GM12873 (cell line): ENCODE measurements at regions not wholly inside any gene's neighbourhood (a gene's known extent, or its start where the extent isn't known, plus 50 kb on each side); places are given as distances from the start of the nearest gene placed in this dataset.

ENCODE experiments used
- TF ChIP-seq, protein P1 (sequence below): IDR thresholded peaks from 2 replicates; pipeline ENCODE4 v1.5.1; 2012; ENCODE audit warnings: low read depth, mild to moderate bottlenecking, moderate library complexity, low read length, control low read depth; ENCODE audit not compliant: insufficient read depth; ENCODE audit errors: missing control alignments

DNA sequence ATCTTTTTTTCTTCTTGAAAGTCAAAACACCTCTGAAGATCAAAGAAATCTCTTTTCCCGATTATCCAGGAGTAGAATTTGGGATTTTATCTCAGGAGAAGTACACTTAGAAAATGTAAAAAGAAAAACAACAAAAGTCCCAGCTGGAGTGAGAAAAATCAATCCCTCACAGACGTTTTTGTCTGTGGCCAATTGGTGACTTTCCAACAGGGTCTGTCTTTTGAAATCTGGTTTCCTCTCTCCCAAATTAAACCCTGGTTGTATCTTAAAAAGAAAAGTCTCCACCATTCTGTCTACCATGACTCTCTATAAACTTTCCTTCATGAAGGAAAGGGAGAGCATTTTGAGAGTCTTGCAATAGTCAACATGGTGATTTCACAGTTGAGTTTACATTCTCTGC is 88.1 kb downstream of the DACT1 start:
- TF ChIP-seq, protein P1, sequence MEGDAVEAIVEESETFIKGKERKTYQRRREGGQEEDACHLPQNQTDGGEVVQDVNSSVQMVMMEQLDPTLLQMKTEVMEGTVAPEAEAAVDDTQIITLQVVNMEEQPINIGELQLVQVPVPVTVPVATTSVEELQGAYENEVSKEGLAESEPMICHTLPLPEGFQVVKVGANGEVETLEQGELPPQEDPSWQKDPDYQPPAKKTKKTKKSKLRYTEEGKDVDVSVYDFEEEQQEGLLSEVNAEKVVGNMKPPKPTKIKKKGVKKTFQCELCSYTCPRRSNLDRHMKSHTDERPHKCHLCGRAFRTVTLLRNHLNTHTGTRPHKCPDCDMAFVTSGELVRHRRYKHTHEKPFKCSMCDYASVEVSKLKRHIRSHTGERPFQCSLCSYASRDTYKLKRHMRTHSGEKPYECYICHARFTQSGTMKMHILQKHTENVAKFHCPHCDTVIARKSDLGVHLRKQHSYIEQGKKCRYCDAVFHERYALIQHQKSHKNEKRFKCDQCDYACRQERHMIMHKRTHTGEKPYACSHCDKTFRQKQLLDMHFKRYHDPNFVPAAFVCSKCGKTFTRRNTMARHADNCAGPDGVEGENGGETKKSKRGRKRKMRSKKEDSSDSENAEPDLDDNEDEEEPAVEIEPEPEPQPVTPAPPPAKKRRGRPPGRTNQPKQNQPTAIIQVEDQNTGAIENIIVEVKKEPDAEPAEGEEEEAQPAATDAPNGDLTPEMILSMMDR = no peak

DNA sequence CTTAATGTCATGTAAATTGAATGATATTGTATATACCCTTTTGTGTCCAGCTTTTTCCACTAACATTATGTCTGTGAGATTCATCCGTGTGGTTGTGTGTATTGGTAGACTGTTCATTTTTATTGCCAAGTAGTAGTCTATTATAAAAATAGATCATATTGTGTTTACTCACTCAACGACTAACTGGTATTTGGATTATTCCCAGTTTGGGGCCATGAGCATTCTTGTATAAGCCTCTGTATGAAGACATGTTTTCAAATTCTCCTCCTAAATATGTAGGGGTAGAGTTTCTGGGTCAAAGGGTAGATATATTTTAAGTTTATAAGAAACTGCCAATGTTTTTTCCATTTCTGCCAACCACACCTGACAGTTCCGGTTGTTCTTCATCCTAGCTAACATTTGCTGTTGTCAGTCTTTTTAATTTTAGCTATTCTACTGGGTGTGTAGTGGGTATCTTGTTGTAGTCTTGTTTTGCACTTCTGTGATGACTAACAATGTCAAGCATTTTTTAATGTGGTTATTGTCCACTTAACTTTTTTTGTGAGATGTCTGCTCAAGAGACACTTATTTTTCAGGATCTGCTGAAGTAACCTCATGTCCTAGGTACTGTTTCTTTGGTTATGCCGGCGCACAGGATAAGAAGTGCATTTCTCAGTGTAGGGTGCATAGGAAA is 93.2 kb downstream of the DACT1 start:
- TF ChIP-seq, protein P1 = no peak

DNA sequence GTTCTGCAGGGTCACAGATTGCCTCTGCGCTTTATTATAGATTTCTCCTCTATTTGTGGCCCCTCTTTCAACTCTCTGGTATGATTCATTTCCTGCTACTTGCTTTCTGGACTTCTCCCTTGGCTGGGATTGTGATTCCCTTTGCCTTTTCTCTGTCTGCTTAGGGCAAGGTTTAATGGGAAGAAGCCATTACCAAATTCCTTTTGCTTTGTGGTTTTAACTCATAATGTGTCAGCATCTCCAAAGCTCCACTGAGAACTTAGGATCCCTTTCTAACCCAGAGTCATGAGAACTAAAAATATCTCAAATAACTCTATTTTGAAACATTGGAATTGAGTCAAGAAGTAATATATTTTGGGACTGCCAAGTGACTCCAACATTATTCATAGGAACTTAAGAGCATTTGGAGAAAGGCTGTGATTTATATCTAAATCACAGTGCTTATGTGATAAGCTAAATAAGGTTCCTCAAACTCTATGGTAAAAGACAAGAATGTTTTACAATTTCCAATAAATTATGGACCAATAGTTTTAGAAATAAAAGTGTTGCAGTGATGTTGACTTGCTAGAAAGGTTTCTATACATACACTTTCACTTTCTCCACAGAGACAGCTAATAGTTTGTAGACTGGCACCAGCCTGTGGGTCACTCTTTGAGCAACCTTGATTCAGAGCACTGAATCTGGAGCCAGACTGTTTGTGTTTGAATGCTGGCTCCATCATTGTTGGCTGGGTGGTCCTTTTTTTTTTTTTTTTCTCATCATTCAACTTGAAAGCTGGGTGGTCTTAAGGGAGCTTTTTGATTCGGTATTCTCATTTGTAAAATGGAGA is 93.9 kb downstream of the DACT1 start:
- TF ChIP-seq, protein P1 = no peak

DNA sequence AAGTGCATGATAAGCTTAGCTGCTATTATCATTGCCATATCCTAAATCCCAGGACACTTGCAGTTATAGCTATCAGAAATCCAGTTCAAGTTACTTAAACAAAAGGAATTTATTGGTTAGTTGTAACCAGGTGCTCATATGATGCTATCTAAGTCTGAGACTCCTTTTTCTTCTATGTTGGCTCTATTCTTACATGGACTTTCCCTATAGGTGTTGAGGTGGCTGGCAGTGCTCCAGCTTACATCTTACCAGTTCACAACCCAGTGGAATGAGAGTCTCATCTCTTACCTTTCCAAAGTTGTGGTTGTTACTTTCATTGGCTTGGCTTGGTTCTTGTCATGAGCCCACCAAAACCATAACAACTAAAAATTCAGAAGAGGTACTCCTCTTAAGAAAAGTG is 94.6 kb downstream of the DACT1 start:
- TF ChIP-seq, protein P1 = no peak

DNA sequence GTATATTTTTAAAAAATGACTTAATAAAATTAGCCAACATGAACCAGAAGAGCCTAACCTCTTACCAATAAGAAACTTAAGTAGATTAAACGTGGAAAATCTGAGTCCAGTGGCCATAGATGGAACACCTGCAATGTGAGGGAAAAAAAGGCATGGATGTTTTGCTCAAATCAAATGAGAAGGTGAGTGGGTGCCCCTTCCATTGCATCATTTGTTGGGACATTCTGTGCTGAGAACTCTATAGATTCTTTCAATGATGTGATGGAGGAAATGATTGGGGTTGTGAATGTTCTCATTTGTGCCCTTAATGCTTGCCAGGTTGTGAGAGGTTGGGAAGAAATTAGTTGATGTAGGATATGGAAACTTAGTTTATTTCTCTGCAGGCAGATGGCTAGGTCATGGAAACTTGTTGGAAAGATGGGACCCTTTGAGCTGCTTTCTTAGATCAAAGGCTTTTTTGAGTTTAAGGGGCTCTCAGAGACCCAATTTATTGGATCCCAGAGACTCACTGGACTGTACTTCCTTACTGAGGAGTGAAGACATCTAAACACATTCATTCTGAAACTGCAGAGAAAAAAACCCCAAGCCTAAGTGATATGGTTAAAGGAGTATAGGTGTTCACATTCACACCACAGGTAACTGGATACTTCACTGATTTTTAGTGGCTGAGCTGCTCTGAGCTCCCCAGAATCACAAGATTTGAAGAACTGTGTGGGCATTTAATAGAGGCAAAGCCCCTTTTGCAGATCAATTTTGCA is 95.9 kb downstream of the DACT1 start:
- TF ChIP-seq, protein P1 = no peak

DNA sequence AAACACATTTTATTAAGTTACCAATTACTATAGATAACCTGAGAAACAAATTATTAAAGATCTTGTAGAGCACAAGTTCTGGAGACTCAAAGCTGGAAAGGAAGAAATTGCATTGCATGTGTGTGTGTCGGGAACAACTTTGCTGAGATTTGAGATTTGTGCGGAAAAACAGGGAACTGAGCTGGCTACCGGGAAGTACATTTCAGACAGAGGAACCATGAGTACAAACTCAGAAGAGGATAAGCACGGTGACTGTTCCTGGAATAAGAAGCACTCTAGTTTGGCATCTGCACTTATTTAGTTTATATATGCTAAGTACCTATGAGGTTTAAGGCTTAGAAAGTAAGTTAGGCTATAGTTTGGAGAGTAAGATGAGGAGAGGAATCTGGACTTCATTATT is 97.8 kb downstream of the DACT1 start:
- TF ChIP-seq, protein P1 = no peak

DNA sequence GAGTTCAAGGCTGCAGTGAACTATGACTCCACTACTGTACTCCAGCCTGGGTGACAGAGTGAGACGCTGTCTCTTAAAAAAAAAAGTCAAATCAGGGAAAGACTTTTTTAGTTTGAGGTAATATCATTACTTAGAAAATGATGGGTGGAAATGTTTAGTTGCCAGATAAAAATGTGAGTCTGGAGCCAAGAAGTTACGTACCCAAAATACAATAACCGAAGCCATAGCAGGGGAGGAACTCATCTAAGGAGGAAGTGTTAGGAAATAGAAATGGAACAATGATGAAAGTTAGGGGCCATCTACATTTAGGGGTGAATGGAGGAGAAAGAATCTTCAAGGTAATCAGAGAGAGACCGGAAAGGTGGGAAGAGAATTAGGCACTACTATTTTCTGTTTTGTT is 98.8 kb downstream of the DACT1 start:
- TF ChIP-seq, protein P1 = no peak
